Islet of Langerhans (tissue), 1 donor: ENCODE measurements at regions not wholly inside any gene's neighbourhood (a gene's known extent, or its start where the extent isn't known, plus 50 kb on each side); places are given as distances from the start of the nearest gene placed in this dataset.
"Not testable (repeated sequence)": the region's sequence is repeated elsewhere in the genome, so short reads cannot be mapped to it uniquely, and the experiment has no call there.

Experiments
- FAIRE-seq: peaks from one replicate; lab custom pipeline; 2011; peaks lifted over from hg19 to GRCh38; lab: Jason Lieb, UNC

GRCh38 chr21:34219334-34220060 is 144.3 kb upstream of the KCNE2 start:
- no peak for FAIRE-seq

- no peak for FAIRE-seq
These were observed 143.1 kb upstream of the KCNE2 start for GRCh38 chr21:34220556-34221195.

- FAIRE-seq, result no peak
These were observed 142.3 kb upstream of the KCNE2 start for GRCh38 chr21:34221331-34222030.

GRCh38 chr21:34222031-34222335 is 141.8 kb upstream of the KCNE2 start:
- no peak for FAIRE-seq

- no peak for FAIRE-seq
These were observed 140.4 kb upstream of the KCNE2 start for GRCh38 chr21:34223376-34223775.

- no peak for FAIRE-seq
These were observed 136.4 kb upstream of the KCNE2 start for GRCh38 chr21:34227386-34227852.

GRCh38 chr21:34228792-34229191 is 135.0 kb upstream of the KCNE2 start:
- no peak for FAIRE-seq

GRCh38 chr21:34229353-34229752 is 134.5 kb upstream of the KCNE2 start:
- FAIRE-seq, result no peak

GRCh38 chr21:34233741-34234140 is 130.1 kb upstream of the KCNE2 start:
- FAIRE-seq, result not testable (repeated sequence)

GRCh38 chr21:34235514-34235913 is 128.3 kb upstream of the KCNE2 start:
- no peak for FAIRE-seq

- FAIRE-seq, result no peak
These were observed 120.8 kb upstream of the KCNE2 start for GRCh38 chr21:34242973-34243372.

- FAIRE-seq, result no peak
These were observed 120.2 kb upstream of the KCNE2 start for GRCh38 chr21:34243562-34243961.

- FAIRE-seq, result no peak
These were observed 111.1 kb upstream of the KCNE2 start for GRCh38 chr21:34252751-34253150.

GRCh38 chr21:34255073-34255472 is 108.7 kb upstream of the KCNE2 start:
- FAIRE-seq, result no peak

- FAIRE-seq, result no peak
These were observed 103.4 kb upstream of the KCNE2 start for GRCh38 chr21:34260277-34261008.

- FAIRE-seq, result no peak
These were observed 101.9 kb upstream of the KCNE2 start for GRCh38 chr21:34261841-34262468.

- FAIRE-seq, result no peak
These were observed 101.3 kb upstream of the KCNE2 start for GRCh38 chr21:34262469-34262845.

GRCh38 chr21:34263629-34264028 is 100.2 kb upstream of the KCNE2 start:
- no peak for FAIRE-seq

GRCh38 chr21:34266351-34266750 is 97.5 kb upstream of the KCNE2 start:
- FAIRE-seq, result no peak

GRCh38 chr21:34268493-34268892 is 95.3 kb upstream of the KCNE2 start:
- FAIRE-seq, result no peak

- no peak for FAIRE-seq
These were observed 93.4 kb upstream of the KCNE2 start for GRCh38 chr21:34270411-34270810.

- FAIRE-seq, result no peak
These were observed 92.5 kb upstream of the KCNE2 start for GRCh38 chr21:34271189-34271851.
